ENCODE measurements at regions not wholly inside any gene's neighbourhood (a gene's known extent, or its start where the extent isn't known, plus 50 kb on each side); places are given as distances from the start of the nearest gene placed in this dataset.

GRCh38 chr2:187058198-187058597, 209.2 kb upstream of the ZSWIM2 start:
- DNase-seq (ENCODE audit: extremely low spot score), result no peak
- no peak overlapping the region for H3K4me3 ChIP-seq
- H3K36me3 ChIP-seq, result no peaks in the 10 kb centered on the region
- no peaks in the 10 kb centered on the region for H3K9me3 ChIP-seq
- intact Hi-C loops (cut with DNase I), result no loop called here
- H3K27ac ChIP-seq (replicated peaks in 1 of 4), result no peak overlapping the region
- no peaks in the 10 kb centered on the region for H3K27me3 ChIP-seq
- TF ChIP-seq EP300 (IDR thresholded peaks at IDR 0.05) (no peak), CTCF (IDR thresholded peaks at IDR 0.05) (no peak), POLR2A (IDR thresholded peaks at IDR 0.05; ENCODE audit: low read depth) (no peak), POLR2AphosphoS5 (IDR thresholded peaks at IDR 0.05) (no peak)
- H3K4me1 ChIP-seq, result no peaks in the 10 kb centered on the region

- H3K36me3 ChIP-seq, result no peaks in the 10 kb centered on the region
Observed at GRCh38 chr2:187057466-187057865, 208.5 kb upstream of the ZSWIM2 start.

GRCh38 chr2:187056416-187057334, 207.7 kb upstream of the ZSWIM2 start:
- 93% methylated on average over 4 of the region's 4 CpGs for WGBS
- intact Hi-C loops (cut with DNase I), result no loop called here
- no peak overlapping the region for H3K4me3 ChIP-seq

More at GRCh38 chr2:187057466-187057865, 208.5 kb upstream of the ZSWIM2 start:
- TF ChIP-seq EP300 (IDR thresholded peaks at IDR 0.05) (no peak), CTCF (IDR thresholded peaks at IDR 0.05) (no peak), POLR2A (IDR thresholded peaks at IDR 0.05; ENCODE audit: low read depth) (no peak)
- no peak overlapping the region for H3K27ac ChIP-seq (replicated peaks in 1 of 4)
- no peaks in the 10 kb centered on the region for H3K27me3 ChIP-seq
- no peak for DNase-seq (ENCODE audit: extremely low spot score)
- no peaks in the 10 kb centered on the region for H3K4me1 ChIP-seq
- 78% methylated on average over 1 of the region's 1 CpG for WGBS
- intact Hi-C loops (cut with DNase I), result no loop called here
- H3K9me3 ChIP-seq, result no peaks in the 10 kb centered on the region
- H3K4me3 ChIP-seq, result no peak overlapping the region

GRCh38 chr2:187055463-187055862, 206.5 kb upstream of the ZSWIM2 start:
- no peak for DNase-seq (ENCODE audit: extremely low spot score)
- H3K27me3 ChIP-seq, result no peaks in the 10 kb centered on the region
- 29% methylated on average over 1 of the region's 1 CpG for WGBS
- no peak for TF ChIP-seq POLR2A (IDR thresholded peaks at IDR 0.05; ENCODE audit: low read depth)
- no peak for TF ChIP-seq EP300 (IDR thresholded peaks at IDR 0.05)
- no peak for TF ChIP-seq POLR2AphosphoS5 (IDR thresholded peaks at IDR 0.05)
- TF ChIP-seq CTCF (IDR thresholded peaks at IDR 0.05), result no peak
- no peak overlapping the region for H3K4me3 ChIP-seq
- H3K4me1 ChIP-seq, result no peaks in the 10 kb centered on the region
- H3K27ac ChIP-seq (replicated peaks in 1 of 4), result no peak overlapping the region
- intact Hi-C loops (cut with DNase I), result no loop called here
- no peaks in the 10 kb centered on the region for H3K9me3 ChIP-seq
- H3K36me3 ChIP-seq, result no peaks in the 10 kb centered on the region

More at GRCh38 chr2:187056416-187057334, 207.7 kb upstream of the ZSWIM2 start:
- H3K27me3 ChIP-seq, result no peaks in the 10 kb centered on the region
- H3K27ac ChIP-seq (replicated peaks in 1 of 4), result no peak overlapping the region
- DNase-seq (ENCODE audit: extremely low spot score), result no peak
- H3K4me1 ChIP-seq, result no peaks in the 10 kb centered on the region
- TF ChIP-seq POLR2A (IDR thresholded peaks at IDR 0.05; ENCODE audit: low read depth), result no peak
- TF ChIP-seq EP300 (IDR thresholded peaks at IDR 0.05), result no peak
- TF ChIP-seq POLR2AphosphoS5 (IDR thresholded peaks at IDR 0.05), result no peak
- TF ChIP-seq CTCF (IDR thresholded peaks at IDR 0.05), result no peak
- H3K36me3 ChIP-seq, result no peaks in the 10 kb centered on the region
- H3K9me3 ChIP-seq, result no peaks in the 10 kb centered on the region
